ENCODE measurements at regions not wholly inside any gene's neighbourhood (a gene's known extent, or its start where the extent isn't known, plus 50 kb on each side); places are given as distances from the start of the nearest gene placed in this dataset.
"Not testable (repeated sequence)": the region's sequence is repeated elsewhere in the genome, so short reads cannot be mapped to it uniquely, and the experiment has no call there.

DNA sequence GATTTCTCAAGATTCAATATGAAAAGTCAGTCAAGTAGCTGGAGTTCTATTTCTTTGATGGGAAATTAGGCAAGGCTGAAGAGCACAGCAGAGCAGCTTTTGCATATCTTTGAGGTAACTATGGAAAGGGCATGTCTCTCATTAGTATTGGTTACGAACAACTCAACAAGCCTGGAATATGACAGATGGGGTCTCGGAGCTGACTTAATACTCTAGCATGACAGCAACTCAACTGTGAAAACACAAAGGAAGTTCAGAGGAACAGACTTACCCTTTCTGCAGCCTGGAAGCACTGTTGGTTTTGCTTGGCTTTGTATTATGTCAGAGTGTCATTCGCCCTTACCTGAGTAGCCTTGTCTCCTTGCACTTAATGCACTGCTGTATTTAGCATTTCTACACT, 79.9 kb upstream of the AADAT start:
- no peak for DNase-seq (ENCODE audit: low spot score)

DNA sequence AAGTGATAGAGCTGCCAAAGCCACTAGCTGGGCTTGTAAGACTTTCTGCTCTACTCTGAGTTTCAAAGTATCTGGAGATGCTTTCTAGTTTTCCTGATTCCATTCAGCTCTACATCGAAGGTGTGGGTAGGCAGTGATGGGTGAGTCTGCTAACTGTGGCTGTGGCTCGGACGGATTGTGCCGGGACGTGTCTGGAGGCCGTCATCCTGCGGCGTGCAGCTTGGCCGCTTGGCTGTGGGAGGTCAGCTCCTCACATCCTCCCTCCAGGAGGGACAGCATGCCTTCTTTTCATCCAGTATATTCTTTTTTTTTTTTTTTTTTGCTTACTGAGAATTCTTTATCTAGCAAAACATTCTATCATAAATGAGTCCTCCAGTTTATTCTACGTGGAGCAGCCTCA, 77.9 kb upstream of the AADAT start:
- DNase-seq (ENCODE audit: low spot score), result no peak

DNA sequence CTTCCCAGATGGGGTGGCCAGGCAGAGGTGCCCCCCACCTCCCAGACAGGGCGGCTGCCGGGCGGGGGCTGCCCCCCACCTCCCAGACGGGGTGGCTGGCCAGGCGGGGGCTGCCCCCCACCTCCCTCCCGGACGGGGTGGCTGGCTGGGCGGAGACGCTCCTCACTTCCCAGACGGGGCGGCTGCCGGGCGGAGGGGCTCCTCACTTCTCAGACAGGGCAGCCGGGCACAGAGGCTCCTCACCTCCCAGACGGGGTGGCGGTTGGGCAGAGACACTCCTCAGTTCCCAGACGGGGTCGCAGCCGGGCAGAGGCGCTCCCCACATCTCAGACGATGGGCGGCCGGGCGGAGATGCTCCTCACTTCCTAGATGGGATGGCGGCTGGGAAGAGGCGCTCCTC, 76.4 kb upstream of the AADAT start:
- DNase-seq (ENCODE audit: low spot score), result not testable (repeated sequence)

DNA sequence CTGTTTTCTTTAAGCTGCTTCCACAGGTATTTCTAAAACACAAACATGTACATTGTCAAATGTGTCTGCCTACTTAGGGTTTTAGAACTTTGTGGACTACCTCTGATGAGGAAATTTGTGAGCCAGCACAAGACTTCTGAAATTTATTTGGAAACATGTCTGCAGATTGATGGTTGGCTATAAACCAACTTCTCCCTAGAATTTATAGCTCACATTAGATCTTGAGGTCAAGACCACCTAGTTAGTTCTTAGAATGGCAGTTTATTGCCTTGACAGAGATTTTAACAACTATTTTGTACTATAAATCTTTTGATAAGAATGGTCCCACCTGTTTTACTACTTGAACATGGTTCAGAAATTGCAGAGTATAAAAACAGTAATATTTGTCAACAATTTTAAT, 72.7 kb upstream of the AADAT start:
- no peak for DNase-seq (ENCODE audit: low spot score)

DNA sequence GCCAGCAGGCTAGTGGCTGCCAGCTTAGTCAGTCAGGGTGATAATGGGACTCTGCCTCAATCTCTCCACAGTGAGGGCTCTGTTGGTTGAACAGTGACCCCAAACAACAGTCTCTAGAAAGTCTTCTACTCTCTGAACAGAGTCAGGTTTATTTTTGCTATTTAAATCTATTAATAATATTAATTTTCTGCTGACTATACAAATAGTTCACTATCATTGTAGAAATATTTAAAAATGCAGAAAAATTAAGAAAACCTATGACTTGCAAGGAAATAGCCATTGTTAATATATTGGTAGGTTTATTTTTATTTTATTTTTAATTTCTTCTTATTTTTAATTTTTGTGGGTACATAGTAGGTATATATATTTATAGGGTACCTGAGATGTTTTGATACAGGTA, 67.9 kb upstream of the AADAT start:
- no peak for DNase-seq (ENCODE audit: low spot score)

DNA sequence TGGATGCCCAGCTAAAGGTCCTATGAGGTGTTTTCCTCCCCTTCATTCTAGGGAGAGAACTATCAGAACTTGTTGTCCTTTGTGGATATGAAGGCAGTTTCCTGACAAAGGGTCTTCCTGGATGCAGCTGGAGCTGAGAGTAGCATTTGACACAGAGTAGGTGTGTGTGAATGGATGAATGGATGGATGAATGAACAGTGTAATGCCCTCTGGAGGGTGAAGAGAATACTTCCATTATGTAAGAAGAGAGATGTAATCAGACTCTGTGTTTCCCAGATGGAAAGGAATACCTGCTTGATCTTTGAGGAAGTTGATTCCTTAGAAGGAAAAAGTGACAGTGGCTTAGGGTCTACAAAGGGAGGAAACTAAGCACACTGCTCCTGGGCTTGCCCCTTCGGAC, 55.4 kb upstream of the AADAT start:
- no peak for DNase-seq (ENCODE audit: low spot score)

DNA sequence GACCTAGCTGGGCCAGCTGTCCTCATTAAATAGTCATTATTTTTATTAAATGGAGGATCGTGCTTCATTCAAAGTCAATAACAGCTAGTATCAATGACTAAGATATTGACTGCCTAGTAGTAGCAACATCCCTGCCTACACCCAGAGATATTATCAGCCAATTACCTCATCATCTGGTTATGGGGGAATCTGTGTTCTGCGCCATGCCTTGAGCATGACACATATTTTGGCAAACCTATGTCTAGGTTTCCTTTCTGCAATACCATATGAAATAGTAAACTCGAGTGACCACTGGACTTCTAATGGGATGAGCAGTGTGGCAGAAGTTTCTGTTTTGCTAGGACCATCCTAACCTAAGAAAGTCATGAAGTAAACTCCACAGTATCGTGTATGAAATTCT, 50.0 kb upstream of the AADAT start:
- no peak for DNase-seq (ENCODE audit: low spot score)
